ENCODE measurements at regions not wholly inside any gene's neighbourhood (a gene's known extent, or its start where the extent isn't known, plus 50 kb on each side); places are given as distances from the start of the nearest gene placed in this dataset.

GRCh38 chr19:28602675-28603298 is 610.2 kb downstream of the UQCRFS1 start:
- ChIA-PET CTCF (no interaction called here), POLR2A (no interaction called here)
- H3K4me3 Mint-ChIP-seq: no peak overlapping the region
- H3K4me1 Mint-ChIP-seq: peaks cover 6% of the 10 kb centered on the region
- peaks cover 23% of the 10 kb centered on the region for H3K9me3 Mint-ChIP-seq
- TF ChIP-seq IRF2 (CRISPR knock-in tag; IDR thresholded peaks at IDR 0.05; ENCODE audit: borderline replicate concordance, low read depth) (no peak), CREM (CRISPR knock-in tag; IDR thresholded peaks at IDR 0.05) (no peak), NR3C1 (CRISPR knock-in tag; conservative IDR thresholded peaks at IDR 0.05; ENCODE audit: low read depth) (no peak), ZNF396 (CRISPR knock-in tag; IDR thresholded peaks at IDR 0.05; ENCODE audit: borderline replicate concordance) (no peak), SP1 (CRISPR knock-in tag; conservative IDR thresholded peaks at IDR 0.05) (no peak), GRHL2 (CRISPR knock-in tag; IDR thresholded peaks at IDR 0.05; ENCODE audit: insufficient replicate concordance, severe bottlenecking) (no peak), ZBTB21 (CRISPR knock-in tag; IDR thresholded peaks at IDR 0.05; ENCODE audit: borderline replicate concordance) (no peak), FOXP4 (CRISPR knock-in tag; IDR thresholded peaks at IDR 0.05) (no peak), ELF4 (CRISPR knock-in tag; IDR thresholded peaks at IDR 0.05; ENCODE audit: low read depth) (no peak), ZNF138 (CRISPR knock-in tag; conservative IDR thresholded peaks at IDR 0.05) (no peak), TP53 (CRISPR knock-in tag; IDR thresholded peaks at IDR 0.05) (no peak), SMAD3 (CRISPR knock-in tag; IDR thresholded peaks at IDR 0.05; ENCODE audit: borderline replicate concordance) (no peak), NR2C2 (CRISPR knock-in tag; IDR thresholded peaks at IDR 0.05) (no peak)
- TF ChIP-seq, protein P1, sequence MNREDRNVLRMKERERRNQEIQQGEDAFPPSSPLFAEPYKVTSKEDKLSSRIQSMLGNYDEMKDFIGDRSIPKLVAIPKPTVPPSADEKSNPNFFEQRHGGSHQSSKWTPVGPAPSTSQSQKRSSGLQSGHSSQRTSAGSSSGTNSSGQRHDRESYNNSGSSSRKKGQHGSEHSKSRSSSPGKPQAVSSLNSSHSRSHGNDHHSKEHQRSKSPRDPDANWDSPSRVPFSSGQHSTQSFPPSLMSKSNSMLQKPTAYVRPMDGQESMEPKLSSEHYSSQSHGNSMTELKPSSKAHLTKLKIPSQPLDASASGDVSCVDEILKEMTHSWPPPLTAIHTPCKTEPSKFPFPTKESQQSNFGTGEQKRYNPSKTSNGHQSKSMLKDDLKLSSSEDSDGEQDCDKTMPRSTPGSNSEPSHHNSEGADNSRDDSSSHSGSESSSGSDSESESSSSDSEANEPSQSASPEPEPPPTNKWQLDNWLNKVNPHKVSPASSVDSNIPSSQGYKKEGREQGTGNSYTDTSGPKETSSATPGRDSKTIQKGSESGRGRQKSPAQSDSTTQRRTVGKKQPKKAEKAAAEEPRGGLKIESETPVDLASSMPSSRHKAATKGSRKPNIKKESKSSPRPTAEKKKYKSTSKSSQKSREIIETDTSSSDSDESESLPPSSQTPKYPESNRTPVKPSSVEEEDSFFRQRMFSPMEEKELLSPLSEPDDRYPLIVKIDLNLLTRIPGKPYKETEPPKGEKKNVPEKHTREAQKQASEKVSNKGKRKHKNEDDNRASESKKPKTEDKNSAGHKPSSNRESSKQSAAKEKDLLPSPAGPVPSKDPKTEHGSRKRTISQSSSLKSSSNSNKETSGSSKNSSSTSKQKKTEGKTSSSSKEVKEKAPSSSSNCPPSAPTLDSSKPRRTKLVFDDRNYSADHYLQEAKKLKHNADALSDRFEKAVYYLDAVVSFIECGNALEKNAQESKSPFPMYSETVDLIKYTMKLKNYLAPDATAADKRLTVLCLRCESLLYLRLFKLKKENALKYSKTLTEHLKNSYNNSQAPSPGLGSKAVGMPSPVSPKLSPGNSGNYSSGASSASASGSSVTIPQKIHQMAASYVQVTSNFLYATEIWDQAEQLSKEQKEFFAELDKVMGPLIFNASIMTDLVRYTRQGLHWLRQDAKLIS (CRISPR knock-in tag; IDR thresholded peaks at IDR 0.05; ENCODE audit: borderline replicate concordance): no peak
- TF ChIP-seq, protein P2, sequence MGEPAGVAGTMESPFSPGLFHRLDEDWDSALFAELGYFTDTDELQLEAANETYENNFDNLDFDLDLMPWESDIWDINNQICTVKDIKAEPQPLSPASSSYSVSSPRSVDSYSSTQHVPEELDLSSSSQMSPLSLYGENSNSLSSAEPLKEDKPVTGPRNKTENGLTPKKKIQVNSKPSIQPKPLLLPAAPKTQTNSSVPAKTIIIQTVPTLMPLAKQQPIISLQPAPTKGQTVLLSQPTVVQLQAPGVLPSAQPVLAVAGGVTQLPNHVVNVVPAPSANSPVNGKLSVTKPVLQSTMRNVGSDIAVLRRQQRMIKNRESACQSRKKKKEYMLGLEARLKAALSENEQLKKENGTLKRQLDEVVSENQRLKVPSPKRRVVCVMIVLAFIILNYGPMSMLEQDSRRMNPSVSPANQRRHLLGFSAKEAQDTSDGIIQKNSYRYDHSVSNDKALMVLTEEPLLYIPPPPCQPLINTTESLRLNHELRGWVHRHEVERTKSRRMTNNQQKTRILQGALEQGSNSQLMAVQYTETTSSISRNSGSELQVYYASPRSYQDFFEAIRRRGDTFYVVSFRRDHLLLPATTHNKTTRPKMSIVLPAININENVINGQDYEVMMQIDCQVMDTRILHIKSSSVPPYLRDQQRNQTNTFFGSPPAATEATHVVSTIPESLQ (CRISPR knock-in tag; IDR thresholded peaks at IDR 0.05): no peak
- TF ChIP-seq, protein P3, sequence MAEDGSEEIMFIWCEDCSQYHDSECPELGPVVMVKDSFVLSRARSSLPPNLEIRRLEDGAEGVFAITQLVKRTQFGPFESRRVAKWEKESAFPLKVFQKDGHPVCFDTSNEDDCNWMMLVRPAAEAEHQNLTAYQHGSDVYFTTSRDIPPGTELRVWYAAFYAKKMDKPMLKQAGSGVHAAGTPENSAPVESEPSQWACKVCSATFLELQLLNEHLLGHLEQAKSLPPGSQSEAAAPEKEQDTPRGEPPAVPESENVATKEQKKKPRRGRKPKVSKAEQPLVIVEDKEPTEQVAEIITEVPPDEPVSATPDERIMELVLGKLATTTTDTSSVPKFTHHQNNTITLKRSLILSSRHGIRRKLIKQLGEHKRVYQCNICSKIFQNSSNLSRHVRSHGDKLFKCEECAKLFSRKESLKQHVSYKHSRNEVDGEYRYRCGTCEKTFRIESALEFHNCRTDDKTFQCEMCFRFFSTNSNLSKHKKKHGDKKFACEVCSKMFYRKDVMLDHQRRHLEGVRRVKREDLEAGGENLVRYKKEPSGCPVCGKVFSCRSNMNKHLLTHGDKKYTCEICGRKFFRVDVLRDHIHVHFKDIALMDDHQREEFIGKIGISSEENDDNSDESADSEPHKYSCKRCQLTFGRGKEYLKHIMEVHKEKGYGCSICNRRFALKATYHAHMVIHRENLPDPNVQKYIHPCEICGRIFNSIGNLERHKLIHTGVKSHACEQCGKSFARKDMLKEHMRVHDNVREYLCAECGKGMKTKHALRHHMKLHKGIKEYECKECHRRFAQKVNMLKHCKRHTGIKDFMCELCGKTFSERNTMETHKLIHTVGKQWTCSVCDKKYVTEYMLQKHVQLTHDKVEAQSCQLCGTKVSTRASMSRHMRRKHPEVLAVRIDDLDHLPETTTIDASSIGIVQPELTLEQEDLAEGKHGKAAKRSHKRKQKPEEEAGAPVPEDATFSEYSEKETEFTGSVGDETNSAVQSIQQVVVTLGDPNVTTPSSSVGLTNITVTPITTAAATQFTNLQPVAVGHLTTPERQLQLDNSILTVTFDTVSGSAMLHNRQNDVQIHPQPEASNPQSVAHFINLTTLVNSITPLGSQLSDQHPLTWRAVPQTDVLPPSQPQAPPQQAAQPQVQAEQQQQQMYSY (CRISPR knock-in tag; IDR thresholded peaks at IDR 0.05): no peak
- TF ChIP-seq, protein P4, sequence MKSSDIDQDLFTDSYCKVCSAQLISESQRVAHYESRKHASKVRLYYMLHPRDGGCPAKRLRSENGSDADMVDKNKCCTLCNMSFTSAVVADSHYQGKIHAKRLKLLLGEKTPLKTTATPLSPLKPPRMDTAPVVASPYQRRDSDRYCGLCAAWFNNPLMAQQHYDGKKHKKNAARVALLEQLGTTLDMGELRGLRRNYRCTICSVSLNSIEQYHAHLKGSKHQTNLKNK (CRISPR knock-in tag; IDR thresholded peaks at IDR 0.05): no peak
- TF ChIP-seq, protein P5, sequence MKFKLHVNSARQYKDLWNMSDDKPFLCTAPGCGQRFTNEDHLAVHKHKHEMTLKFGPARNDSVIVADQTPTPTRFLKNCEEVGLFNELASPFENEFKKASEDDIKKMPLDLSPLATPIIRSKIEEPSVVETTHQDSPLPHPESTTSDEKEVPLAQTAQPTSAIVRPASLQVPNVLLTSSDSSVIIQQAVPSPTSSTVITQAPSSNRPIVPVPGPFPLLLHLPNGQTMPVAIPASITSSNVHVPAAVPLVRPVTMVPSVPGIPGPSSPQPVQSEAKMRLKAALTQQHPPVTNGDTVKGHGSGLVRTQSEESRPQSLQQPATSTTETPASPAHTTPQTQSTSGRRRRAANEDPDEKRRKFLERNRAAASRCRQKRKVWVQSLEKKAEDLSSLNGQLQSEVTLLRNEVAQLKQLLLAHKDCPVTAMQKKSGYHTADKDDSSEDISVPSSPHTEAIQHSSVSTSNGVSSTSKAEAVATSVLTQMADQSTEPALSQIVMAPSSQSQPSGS (CRISPR knock-in tag; IDR thresholded peaks at IDR 0.05; ENCODE audit: borderline replicate concordance, low read depth): no peak
- ATAC-seq (no peak), DNase-seq (ENCODE audit: low spot score) (no peak)
- no peak overlapping the region for H3K27ac Mint-ChIP-seq
- no peaks in the 10 kb centered on the region for H3K27me3 Mint-ChIP-seq (ENCODE audit: low read depth)
- H3K36me3 Mint-ChIP-seq: peaks cover 35% of the 10 kb centered on the region

All from WTC11 (cell line).